ENCODE measurements at regions not wholly inside any gene's neighbourhood (a gene's known extent, or its start where the extent isn't known, plus 50 kb on each side); places are given as distances from the start of the nearest gene placed in this dataset.

DNA sequence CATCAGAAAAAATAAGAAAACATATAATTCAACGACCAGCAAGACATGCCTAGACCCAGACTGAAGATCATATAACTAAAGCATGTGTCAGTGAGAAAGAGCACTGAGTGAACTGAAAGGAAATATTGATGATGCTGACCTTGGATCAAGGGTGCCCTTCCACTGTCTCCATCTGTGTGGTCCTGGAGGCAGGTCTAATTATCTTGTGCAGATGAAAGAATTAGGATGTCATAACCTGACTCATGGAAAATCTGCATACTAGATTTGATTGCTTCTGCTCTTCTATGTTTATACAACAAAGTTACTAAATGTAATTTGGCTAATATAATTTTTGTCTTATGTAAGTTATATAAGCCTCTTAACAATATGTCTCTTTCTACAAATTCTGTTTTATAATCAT lies 264.6 kb upstream of the TGFBR2 start:
- TF ChIP-seq, protein P1, sequence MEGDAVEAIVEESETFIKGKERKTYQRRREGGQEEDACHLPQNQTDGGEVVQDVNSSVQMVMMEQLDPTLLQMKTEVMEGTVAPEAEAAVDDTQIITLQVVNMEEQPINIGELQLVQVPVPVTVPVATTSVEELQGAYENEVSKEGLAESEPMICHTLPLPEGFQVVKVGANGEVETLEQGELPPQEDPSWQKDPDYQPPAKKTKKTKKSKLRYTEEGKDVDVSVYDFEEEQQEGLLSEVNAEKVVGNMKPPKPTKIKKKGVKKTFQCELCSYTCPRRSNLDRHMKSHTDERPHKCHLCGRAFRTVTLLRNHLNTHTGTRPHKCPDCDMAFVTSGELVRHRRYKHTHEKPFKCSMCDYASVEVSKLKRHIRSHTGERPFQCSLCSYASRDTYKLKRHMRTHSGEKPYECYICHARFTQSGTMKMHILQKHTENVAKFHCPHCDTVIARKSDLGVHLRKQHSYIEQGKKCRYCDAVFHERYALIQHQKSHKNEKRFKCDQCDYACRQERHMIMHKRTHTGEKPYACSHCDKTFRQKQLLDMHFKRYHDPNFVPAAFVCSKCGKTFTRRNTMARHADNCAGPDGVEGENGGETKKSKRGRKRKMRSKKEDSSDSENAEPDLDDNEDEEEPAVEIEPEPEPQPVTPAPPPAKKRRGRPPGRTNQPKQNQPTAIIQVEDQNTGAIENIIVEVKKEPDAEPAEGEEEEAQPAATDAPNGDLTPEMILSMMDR (conservative IDR thresholded peaks at IDR 0.05; ENCODE audit: low read length): no peak
- TF ChIP-seq EZH2phosphoT487 (IDR thresholded peaks at IDR 0.05; ENCODE audit: borderline replicate concordance): no peak
